H1 (cell line): ENCODE measurements at regions not wholly inside any gene's neighbourhood (a gene's known extent, or its start where the extent isn't known, plus 50 kb on each side); places are given as distances from the start of the nearest gene placed in this dataset.

Source experiments
- CTCF ChIA-PET: fragments of 300-600 bp; sonication (Branson Sonifier 250); formaldehyde crosslinking; loops from one replicate; lab custom pipeline; 2021; ENCODE audit not compliant: partially characterized antibody; lab: Charles Lee
- POLR2A ChIA-PET: fragments of 300-600 bp; sonication (Branson Sonifier 250); formaldehyde crosslinking; loops from one replicate; lab custom pipeline; 2021; ENCODE audit warnings: inconsistent platforms; ENCODE audit not compliant: partially characterized antibody; lab: Charles Lee
- DNase-seq, 2 experiments: peaks; one replicate each; pipeline versions ENCODE4 v3.0.0 to v3.0.0-alpha.2; 2010 to 2022; ENCODE audit warnings: low spot score in 2 of 2, low read depth in 1 of 2, mixed read lengths in 1 of 2
- FAIRE-seq: peaks from 2 replicates; lab custom pipeline; 2011; peaks lifted over from hg19 to GRCh38; lab: Jason Lieb, UNC
- H2AFZ ChIP-seq: 2 replicates; pipeline ENCODE4 v1.8.1; 2012; ENCODE audit warnings: low read length, inconsistent platforms
- H2AK5ac ChIP-seq: 2 replicates; pipeline ENCODE4 v1.6.1; 2013; ENCODE audit warnings: low read depth, low read length
- H2BK120ac ChIP-seq: replicated peaks from 2 replicates; pipeline ENCODE3; 2013; ENCODE audit warnings: low read depth, low read length, inconsistent platforms
- H2BK12ac ChIP-seq: 2 replicates; pipeline ENCODE4 v1.6.1; 2013; ENCODE audit warnings: low read depth, low read length
- H2BK15ac ChIP-seq: 2 replicates; pipeline ENCODE4 v1.6.1; 2013; ENCODE audit warnings: low read length
- H2BK20ac ChIP-seq: 2 replicates; pipeline ENCODE4 v1.6.1; 2013; ENCODE audit warnings: low read length
- H2BK5ac ChIP-seq: 2 replicates; pipeline ENCODE4 v1.6.1; 2013; ENCODE audit warnings: low read depth, low read length
- H3K14ac ChIP-seq: 2 replicates; pipeline ENCODE4 v1.6.1; 2013; ENCODE audit warnings: inconsistent platforms; ENCODE audit not compliant: insufficient read length
- H3K18ac ChIP-seq: 2 replicates; pipeline ENCODE4 v1.6.1; 2013; ENCODE audit warnings: low read length; ENCODE audit errors: extremely low read depth
- H3K23ac ChIP-seq: 2 replicates; pipeline ENCODE4 v1.6.1; 2013; ENCODE audit warnings: inconsistent platforms; ENCODE audit not compliant: insufficient read length
- H3K23me2 ChIP-seq: 2 replicates; pipeline ENCODE4 v1.6.1; 2013; ENCODE audit warnings: low read depth, low read length
- H3K27ac ChIP-seq: 2 replicates; pipeline ENCODE4 v1.6.1; 2011; ENCODE audit warnings: low read depth, low read length, inconsistent platforms
- H3K27me3 ChIP-seq, 4 experiments: replicated peaks in 1 of 4; 1 replicate in 1 of 4; 2 replicates in 3 of 4; pipeline versions ENCODE4 v1.6.1 to v1.8.1; 2011 to 2013; ENCODE audit warnings: low read length in 3 of 4, mild to moderate bottlenecking in 3 of 4, inconsistent platforms in 2 of 4, mixed read lengths in 2 of 4, moderate library complexity in 1 of 4; ENCODE audit not compliant: control insufficient read depth in 3 of 4, insufficient read depth in 3 of 4; ENCODE audit errors: extremely low read depth in 1 of 4
- H3K36me3 ChIP-seq, 4 experiments: 2 replicates each; pipeline versions ENCODE4 v1.6.1 to v1.8.1; 2011 to 2013; ENCODE audit warnings: mild to moderate bottlenecking in 4 of 4, low read length in 3 of 4, moderate library complexity in 2 of 4, control low read depth in 1 of 4, inconsistent platforms in 1 of 4; ENCODE audit not compliant: insufficient read depth in 4 of 4, control insufficient read depth in 2 of 4
- H3K4ac ChIP-seq: replicated peaks from 2 replicates; pipeline ENCODE3; 2013; ENCODE audit warnings: low read length, low read depth, mixed read lengths, inconsistent platforms; ENCODE audit not compliant: insufficient read length
- H3K4me1 ChIP-seq, 4 experiments: replicated peaks in 1 of 4; 1 replicate in 1 of 4; 2 replicates in 3 of 4; pipeline versions ENCODE4 v1.6.1 to v1.8.1; 2011 to 2013; ENCODE audit warnings: low read length in 3 of 4, inconsistent platforms in 2 of 4, mixed read lengths in 1 of 4; ENCODE audit not compliant: insufficient read depth in 4 of 4, control insufficient read depth in 3 of 4
- H3K4me2 ChIP-seq, 2 experiments: 2 replicates each; pipeline versions ENCODE4 v1.6.1 to v1.8.1; 2011 to 2013; ENCODE audit warnings: low read depth in 2 of 2, low read length in 2 of 2, control low read depth in 1 of 2, inconsistent platforms in 1 of 2, mild to moderate bottlenecking in 1 of 2; ENCODE audit not compliant: insufficient read depth in 1 of 2
- H3K4me3 ChIP-seq, 4 experiments: fragments of 200-600, 300-600 bp in 1 of 4; sonication (generic), shearing (Covaris generic), sonication (Bioruptor Twin) in 1 of 4; 2 replicates each; pipeline versions ENCODE4 v1.5.1 to v1.8.1; 2011 to 2016; ENCODE audit warnings: low read length in 4 of 4, low read depth in 3 of 4, control low read depth in 2 of 4, inconsistent platforms in 2 of 4, mild to moderate bottlenecking in 2 of 4, mixed read lengths in 1 of 4, moderate library complexity in 1 of 4; ENCODE audit not compliant: insufficient read depth in 2 of 4; ENCODE audit errors: extremely low read depth in 1 of 4
- H3K56ac ChIP-seq: replicated peaks from 2 replicates; pipeline ENCODE3; 2013; ENCODE audit warnings: low read depth, mild to moderate bottlenecking, mixed read lengths, low read length, inconsistent platforms; ENCODE audit not compliant: insufficient read length
- H3K79me1 ChIP-seq: 2 replicates; pipeline ENCODE4 v1.6.1; 2013; ENCODE audit warnings: low read depth, low read length, control low read depth
- H3K79me2 ChIP-seq, 2 experiments: 2 replicates each; pipeline versions ENCODE4 v1.6.1 to v1.8.1; 2012 to 2013; ENCODE audit warnings: low read length in 2 of 2, mild to moderate bottlenecking in 2 of 2, inconsistent platforms in 1 of 2; ENCODE audit not compliant: insufficient read depth in 2 of 2, control insufficient read depth in 1 of 2
- H3K9ac ChIP-seq, 4 experiments: replicated peaks in 1 of 4; 1 replicate in 1 of 4; 2 replicates in 3 of 4; pipeline versions ENCODE4 v1.6.1 to v1.8.1; 2011 to 2013; ENCODE audit warnings: low read depth in 3 of 4, low read length in 3 of 4, control low read depth in 2 of 4, mild to moderate bottlenecking in 2 of 4, moderate library complexity in 2 of 4, inconsistent platforms in 1 of 4; ENCODE audit errors: extremely low read depth in 1 of 4
- H3K9me3 ChIP-seq, 2 experiments: 2 replicates each; pipeline versions ENCODE4 v1.6.1 to v1.8.1; 2012 to 2013; ENCODE audit warnings: mild to moderate bottlenecking in 2 of 2, moderate library complexity in 2 of 2, control low read depth in 1 of 2, inconsistent platforms in 1 of 2, low read depth in 1 of 2, low read length in 1 of 2, mixed read lengths in 1 of 2; ENCODE audit not compliant: insufficient read depth in 2 of 2
- H4K20me1 ChIP-seq, 2 experiments: replicated peaks in 1 of 2; 2 replicates each; pipeline versions ENCODE3 to v1.8.1; 2011 to 2013; ENCODE audit warnings: inconsistent platforms in 2 of 2, low read length in 2 of 2, mild to moderate bottlenecking in 1 of 2; ENCODE audit not compliant: insufficient read depth in 2 of 2, control insufficient read depth in 1 of 2
- H4K5ac ChIP-seq: 2 replicates; pipeline ENCODE4 v1.6.1; 2013; ENCODE audit warnings: low read length, low read depth, mixed read lengths, inconsistent platforms; ENCODE audit not compliant: insufficient read length
- H4K8ac ChIP-seq: 2 replicates; pipeline ENCODE4 v1.8.0; 2013; ENCODE audit warnings: mild to moderate bottlenecking, moderate library complexity, low read length, inconsistent platforms; ENCODE audit not compliant: insufficient read depth; ENCODE audit errors: extremely low read depth
- H4K91ac ChIP-seq: replicated peaks from 2 replicates; pipeline ENCODE3; 2013; ENCODE audit warnings: low read length, mixed read lengths, inconsistent platforms; ENCODE audit not compliant: insufficient read length
- ATF3 ChIP-seq: IDR thresholded peaks from 2 replicates; pipeline ENCODE4 v1.6.1; 2011; ENCODE audit warnings: low read depth, mild to moderate bottlenecking, low read length; ENCODE audit not compliant: insufficient read depth
- BRCA1 ChIP-seq: IDR thresholded peaks from 2 replicates; pipeline ENCODE4 v1.6.1; 2012; ENCODE audit warnings: low read depth, low read length, improper control_type of control experiment
- CBX8 ChIP-seq: fragments of 300-800, 300-1000 bp; sonication (generic); IDR thresholded peaks from 2 replicates; pipeline ENCODE4 v1.7.1; 2016; ENCODE audit warnings: low read depth, low read length, borderline replicate concordance
- EP300 ChIP-seq, 2 experiments: IDR thresholded peaks; 1 replicate in 1 of 2; 2 replicates in 1 of 2; pipeline ENCODE4 v1.6.1; 2011 to 2012; ENCODE audit warnings: low read depth in 2 of 2, low read length in 2 of 2, mild to moderate bottlenecking in 2 of 2, borderline replicate concordance in 1 of 2, inconsistent platforms in 1 of 2, moderate library complexity in 1 of 2
- HDAC2 ChIP-seq, 2 experiments: fragments of 300-600 bp in 1 of 2; sonication (generic) in 1 of 2; IDR thresholded peaks; 2 replicates each; pipeline ENCODE4 v1.6.1; 2011 to 2012; ENCODE audit warnings: low read depth in 2 of 2, low read length in 2 of 2, mild to moderate bottlenecking in 2 of 2, moderate library complexity in 2 of 2, borderline replicate concordance in 1 of 2, inconsistent platforms in 1 of 2
- NANOG ChIP-seq: IDR thresholded peaks from 2 replicates; pipeline ENCODE4 v1.6.1; 2011; ENCODE audit warnings: low read length, low read depth, mild to moderate bottlenecking, inconsistent platforms; ENCODE audit not compliant: insufficient read depth, poor library complexity, severe bottlenecking
- PHF8 ChIP-seq: fragments of 200-600 bp; sonication (generic); conservative IDR thresholded peaks from 2 replicates; pipeline ENCODE4 v1.7.1; 2012; ENCODE audit warnings: low read depth, mild to moderate bottlenecking, inconsistent platforms, low read length, moderate library complexity
- POLR2A ChIP-seq, 2 experiments: IDR thresholded peaks; 1 replicate in 1 of 2; 2 replicates in 1 of 2; pipeline ENCODE4 v1.6.1; 2011; ENCODE audit warnings: low read depth in 2 of 2, low read length in 2 of 2, mild to moderate bottlenecking in 2 of 2; ENCODE audit errors: control extremely low read depth in 1 of 2
- WGBS, 2 experiments: shearing (Covaris generic) in 1 of 2; methylation state at CpG; one replicate each; pipeline versions ENCODE4 v1.1.6 to v1.1.7; 2013 to 2015; ENCODE audit warnings: low lambda C conversion rate in 2 of 2, mixed read lengths in 2 of 2, inconsistent platforms in 1 of 2, low coverage in 1 of 2, missing lambda C conversion rate in 1 of 2; ENCODE audit not compliant: insufficient replicate concordance in 2 of 2, insufficient coverage in 1 of 2, insufficient read length in 1 of 2; ENCODE audit errors: extremely low coverage in 1 of 2, missing lambda C conversion rate in 1 of 2; 5-methylcytosine and 5-hydroxymethylcytosine counted together

GRCh38 chr4:79155336-79155735 lies 170.5 kb downstream of the NAA11 start:
- no peaks in the 10 kb centered on the region for H3K4me1 ChIP-seq
- no peak overlapping the region for H3K27ac ChIP-seq
- no peak overlapping the region for H3K23ac ChIP-seq
- no peak overlapping the region for H3K4me3 ChIP-seq
- DNase-seq (no peak), FAIRE-seq (no peak)
- no peak overlapping the region for H2BK5ac ChIP-seq
- no peak overlapping the region for H3K4me2 ChIP-seq
- no peak overlapping the region for H3K18ac ChIP-seq
- H3K4ac ChIP-seq, result no peak overlapping the region
- no peak for TF ChIP-seq EP300 (IDR thresholded peaks at IDR 0.05; ENCODE audit: borderline replicate concordance in 1 of 2, low read depth in 2 of 2, low read length in 2 of 2)
- TF ChIP-seq POLR2A (IDR thresholded peaks at IDR 0.05; ENCODE audit: control extremely low read depth in 1 of 2, low read depth in 2 of 2, low read length in 2 of 2), result no peak
- TF ChIP-seq ATF3, result no peak
- no peak for TF ChIP-seq NANOG
- TF ChIP-seq HDAC2 (IDR thresholded peaks at IDR 0.05; ENCODE audit: borderline replicate concordance in 1 of 2, low read depth in 2 of 2, low read length in 2 of 2), result no peak
- no peak for TF ChIP-seq CBX8
- no peak for TF ChIP-seq BRCA1
- TF ChIP-seq PHF8, result no peak
- H2BK120ac ChIP-seq, result no peak overlapping the region
- no peak overlapping the region for H4K91ac ChIP-seq
- no peak overlapping the region for H3K14ac ChIP-seq
- no peaks in the 10 kb centered on the region for H4K20me1 ChIP-seq
- H2AFZ ChIP-seq, result no peak overlapping the region
- H2BK20ac ChIP-seq, result no peak overlapping the region
- H2AK5ac ChIP-seq, result no peak overlapping the region
- H3K36me3 ChIP-seq, result no peaks in the 10 kb centered on the region
- no peaks in the 10 kb centered on the region for H3K9me3 ChIP-seq
- CTCF ChIA-PET, result interaction anchor here (0.8 kb wide), 1 partner anchor 86 kb away, joined by 3 read pairs; no protein-coding TSS in a partner anchor
- no peak overlapping the region for H4K5ac ChIP-seq
- POLR2A ChIA-PET, result no interaction called here
- WGBS, 2 experiments, result 88% methylated on average over 3 of the region's 3 CpGs; no CpG with 5 or more reads in 1 of the 2 experiments
- no peak overlapping the region for H2BK12ac ChIP-seq
- H3K23me2 ChIP-seq, result no peaks in the 10 kb centered on the region
- no peaks in the 10 kb centered on the region for H3K27me3 ChIP-seq
- H3K79me1 ChIP-seq, result no peaks in the 10 kb centered on the region
- no peak overlapping the region for H2BK15ac ChIP-seq
- H3K56ac ChIP-seq, result no peak overlapping the region
- no peak overlapping the region for H3K9ac ChIP-seq
- H4K8ac ChIP-seq, result no peak overlapping the region
- no peaks in the 10 kb centered on the region for H3K79me2 ChIP-seq
